Esophagus muscularis mucosa (tissue), 4 donors: ENCODE measurements at regions not wholly inside any gene's neighbourhood (a gene's known extent, or its start where the extent isn't known, plus 50 kb on each side); places are given as distances from the start of the nearest gene placed in this dataset.

ENCODE experiments used
- DNase-seq: peaks from one replicate; pipeline ENCODE4 v3.0.0-alpha.2; 2017; ENCODE audit errors: extremely low spot score
- H3K27ac ChIP-seq, 4 donors: fragments of 200-600 bp; sonication (generic); replicated peaks in 1 of 4; 1 replicate in 3 of 4; 2 replicates in 1 of 4; pipeline ENCODE4 v1.5.1; 2016 to 2019; ENCODE audit warnings: mild to moderate bottlenecking in 1 of 4
- H3K27me3 ChIP-seq, 4 donors: fragments of 200-600 bp; sonication (generic); one replicate each; pipeline versions ENCODE4 v1.5.1 to v1.6.0; 2016 to 2019
- H3K36me3 ChIP-seq, 4 donors: fragments of 200-600 bp; sonication (generic); one replicate each; pipeline ENCODE4 v1.5.1; 2016 to 2019
- H3K4me1 ChIP-seq, 4 donors: fragments of 200-600 bp; sonication (generic); one replicate each; pipeline ENCODE4 v1.5.1; 2016 to 2019
- H3K4me3 ChIP-seq, 4 donors: fragments of 200-600 bp; sonication (generic); 1 replicate in 2 of 4; 2 replicates in 2 of 4; pipeline ENCODE4 v1.5.1; 2016 to 2019; ENCODE audit warnings: mild to moderate bottlenecking in 4 of 4, moderate library complexity in 1 of 4
- H3K9me3 ChIP-seq, 4 donors: fragments of 200-600 bp; sonication (generic); 1 replicate in 3 of 4; 2 replicates in 1 of 4; pipeline ENCODE4 v1.5.1; 2016 to 2019
- CTCF ChIP-seq, 3 experiments: fragments of 200-600 bp in 2 of 3; fragments of 450-650 bp in 1 of 3; sonication (generic) in 2 of 3; IDR thresholded peaks; one replicate each; pipeline ENCODE4 v1.5.1; 2017 to 2019; ENCODE audit warnings: antibody characterized with exemption in 3 of 3, mild to moderate bottlenecking in 2 of 3, moderate library complexity in 1 of 3
- EP300 ChIP-seq: sonication (generic); formaldehyde crosslinking; IDR thresholded peaks from one replicate; pipeline ENCODE4 v1.6.1; 2017; ENCODE audit warnings: antibody characterized with exemption
- POLR2A ChIP-seq: fragments of 450-650 bp; IDR thresholded peaks from one replicate; pipeline ENCODE4 v1.6.1; 2017; ENCODE audit warnings: antibody characterized with exemption, moderate library complexity, mild to moderate bottlenecking, low read depth
- POLR2AphosphoS5 ChIP-seq, 2 donors: sonication (generic); formaldehyde crosslinking; IDR thresholded peaks; one replicate each; pipeline ENCODE4 v1.6.1; 2017; ENCODE audit warnings: antibody characterized with exemption in 2 of 2
- WGBS: methylation state at CpG from one replicate; pipeline ENCODE4 v1.1.5; 2018; 5-methylcytosine and 5-hydroxymethylcytosine counted together
- intact Hi-C: fragments of 100-400 bp; cut with DNase I; formaldehyde crosslinking; loops from one replicate; pipeline ENCODE4 v1.15.1; 2023

DNA sequence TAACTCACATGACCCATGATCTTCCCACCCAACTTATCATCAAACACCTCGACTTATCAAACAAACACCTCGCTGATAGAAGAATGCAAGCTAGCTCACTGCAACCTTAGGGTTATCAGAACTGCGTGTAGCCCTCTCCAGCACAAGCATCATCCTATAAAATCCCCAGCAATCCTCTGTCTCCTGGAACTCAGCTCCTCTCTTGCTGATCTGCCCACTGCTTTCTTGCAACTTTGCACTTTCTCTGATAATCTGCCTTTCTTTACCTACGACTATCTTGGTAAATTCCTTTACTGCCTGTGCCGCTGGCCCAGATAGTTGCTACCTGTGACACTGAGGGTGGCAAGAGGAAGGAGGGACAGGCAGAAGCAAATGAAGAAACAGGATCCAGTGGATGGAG lies 210.9 kb downstream of the ACTR3B start:
- no peak overlapping the region for H3K4me3 ChIP-seq
- WGBS: 82% methylated on average over 5 of the region's 5 CpGs
- no peak for TF ChIP-seq EP300
- TF ChIP-seq CTCF (IDR thresholded peaks at IDR 0.05): no peak
- no peak for TF ChIP-seq POLR2A
- TF ChIP-seq POLR2AphosphoS5 (IDR thresholded peaks at IDR 0.05): no peak
- H3K27ac ChIP-seq: no peak overlapping the region
- no peak for DNase-seq
- H3K36me3 ChIP-seq: no peaks in the 10 kb centered on the region
- intact Hi-C loops: no loop called here
- peaks cover 0 to 11% (median 5%) of the 10 kb centered on the region in 4 donors for H3K9me3 ChIP-seq
- H3K4me1 ChIP-seq: no peaks in the 10 kb centered on the region
- no peaks in the 10 kb centered on the region for H3K27me3 ChIP-seq

DNA sequence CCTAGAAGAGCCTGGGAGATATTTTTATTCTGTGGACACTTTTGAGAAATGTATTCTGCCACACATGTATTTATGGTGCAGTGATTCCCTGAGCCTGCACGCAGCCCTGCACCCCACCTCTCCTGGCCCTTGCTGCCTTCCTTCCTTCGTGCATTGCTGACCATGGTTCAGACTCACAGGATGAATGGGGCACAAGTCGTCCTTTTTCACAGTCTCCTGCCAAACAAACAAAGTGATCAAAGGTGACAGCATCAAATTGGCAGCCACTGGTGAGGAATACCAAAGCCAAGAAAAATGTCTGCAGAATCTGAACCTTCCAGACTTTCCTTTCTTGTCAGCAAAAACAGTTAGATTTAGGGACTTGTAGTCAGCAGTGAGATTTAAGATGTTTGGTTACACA lies 215.0 kb downstream of the ACTR3B start:
- Histone ChIP-seq H3K27ac (no peak overlapping the region), H3K4me1 (no peaks in the 10 kb centered on the region), H3K36me3 (no peaks in the 10 kb centered on the region), H3K4me3 (no peak overlapping the region), H3K9me3 (no peaks in the 10 kb centered on the region), H3K27me3 (no peaks in the 10 kb centered on the region)
- TF ChIP-seq POLR2AphosphoS5 (IDR thresholded peaks at IDR 0.05) (no peak), POLR2A (no peak), EP300 (no peak), CTCF (IDR thresholded peaks at IDR 0.05) (no peak)
- DNase-seq: no peak
- WGBS: 7% methylated on average over 3 of the region's 3 CpGs
- intact Hi-C loops: no loop called here

- Histone ChIP-seq H3K9me3 (no peaks in the 10 kb centered on the region), H3K4me3 (no peak overlapping the region), H3K4me1 (no peaks in the 10 kb centered on the region), H3K27ac (no peak overlapping the region), H3K27me3 (no peaks in the 10 kb centered on the region), H3K36me3 (no peaks in the 10 kb centered on the region)
- 17% methylated on average over 2 of the region's 2 CpGs for WGBS
- TF ChIP-seq POLR2A (no peak), CTCF (IDR thresholded peaks at IDR 0.05) (no peak), EP300 (no peak), POLR2AphosphoS5 (IDR thresholded peaks at IDR 0.05) (no peak)
- intact Hi-C loops: no loop called here
- no peak for DNase-seq
Observed at GRCh38 chr7:152975076-152975475, 215.5 kb downstream of the ACTR3B start.

DNA sequence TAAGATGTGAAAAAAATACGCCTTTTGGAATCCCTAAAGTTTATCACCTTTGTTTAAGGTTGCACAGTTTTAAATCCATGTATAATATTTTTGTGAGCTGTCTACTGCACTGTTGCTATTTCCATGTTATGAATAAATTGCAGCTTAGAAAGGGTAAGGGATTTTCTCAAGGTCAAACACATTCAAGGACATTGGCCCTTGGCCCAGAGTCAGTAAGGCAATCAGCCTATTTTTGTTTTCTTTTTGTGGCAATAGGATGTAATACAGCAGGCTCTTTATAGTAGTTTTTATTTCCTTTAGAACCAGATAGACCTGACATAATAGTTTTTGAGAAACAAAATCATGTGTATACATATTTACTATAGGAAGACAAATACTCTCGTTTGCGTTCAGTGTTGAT lies 219.8 kb downstream of the ACTR3B start:
- DNase-seq: no peak
- H3K27ac ChIP-seq: no peak overlapping the region
- H3K4me3 ChIP-seq: no peak overlapping the region
- 78% methylated on average over 3 of the region's 3 CpGs for WGBS
- H3K36me3 ChIP-seq: no peaks in the 10 kb centered on the region
- no peaks in the 10 kb centered on the region for H3K9me3 ChIP-seq
- intact Hi-C loops: no loop called here
- TF ChIP-seq EP300 (no peak), POLR2AphosphoS5 (IDR thresholded peaks at IDR 0.05) (no peak), CTCF (IDR thresholded peaks at IDR 0.05) (no peak), POLR2A (no peak)
- H3K4me1 ChIP-seq: no peaks in the 10 kb centered on the region
- H3K27me3 ChIP-seq: no peaks in the 10 kb centered on the region

GRCh38 chr7:152984421-152984820 lies 224.9 kb downstream of the ACTR3B start:
- 40% methylated on average over 4 of the region's 4 CpGs for WGBS
- H3K4me3 ChIP-seq: no peak overlapping the region
- no peaks in the 10 kb centered on the region for H3K4me1 ChIP-seq
- no peaks in the 10 kb centered on the region for H3K27me3 ChIP-seq
- intact Hi-C loops: no loop called here
- H3K9me3 ChIP-seq: no peaks in the 10 kb centered on the region
- DNase-seq: no peak
- no peak overlapping the region for H3K27ac ChIP-seq
- no peaks in the 10 kb centered on the region for H3K36me3 ChIP-seq
- TF ChIP-seq EP300 (no peak), CTCF (IDR thresholded peaks at IDR 0.05) (no peak), POLR2AphosphoS5 (IDR thresholded peaks at IDR 0.05) (no peak), POLR2A (no peak)
